GM21528 (cell line): ENCODE measurements at regions not wholly inside any gene's neighbourhood (a gene's known extent, or its start where the extent isn't known, plus 50 kb on each side); places are given as distances from the start of the nearest gene placed in this dataset.
"Not testable (repeated sequence)": the region's sequence is repeated elsewhere in the genome, so short reads cannot be mapped to it uniquely, and the experiment has no call there.

Source experiments
- ATAC-seq: cut with Tn5 transposase; IDR thresholded peaks from one replicate; pipeline ENCODE4 v1.9.1; 2021; ENCODE audit warnings: mild to moderate bottlenecking, moderate library complexity; ENCODE audit not compliant: unreplicated experiment, low FRiP score

GRCh38 chrX:113192418-113192817, 351.8 kb upstream of the AMOT start:
- no peak for ATAC-seq

- no peak for ATAC-seq
These were observed 316.9 kb upstream of the AMOT start for GRCh38 chrX:113157496-113157895.

- ATAC-seq = not testable (repeated sequence)
These were observed 313.7 kb upstream of the AMOT start for GRCh38 chrX:113154315-113154714.

GRCh38 chrX:113136836-113137235, 296.2 kb upstream of the AMOT start:
- no peak for ATAC-seq

DNA sequence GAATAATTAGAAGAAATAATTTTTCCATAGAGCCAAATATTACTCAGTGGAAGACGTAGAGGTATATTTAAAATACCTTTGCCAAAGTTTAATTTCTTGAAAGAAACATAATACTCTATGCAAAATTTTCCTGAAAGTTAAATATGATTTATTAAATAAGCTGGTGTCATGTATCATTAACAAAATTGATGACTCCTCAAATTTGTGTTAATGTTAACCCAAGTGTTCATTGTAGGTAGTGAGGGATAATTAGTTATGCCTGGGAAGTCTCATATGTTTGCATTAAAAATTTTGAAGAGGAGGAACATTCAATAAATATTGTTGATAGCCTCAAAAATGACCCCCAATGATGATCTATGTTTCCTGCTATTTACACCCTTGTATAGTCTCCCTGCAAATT, 292.7 kb upstream of the AMOT start:
- no peak for ATAC-seq

GRCh38 chrX:113124693-113125092, 284.1 kb upstream of the AMOT start:
- ATAC-seq = no peak

DNA sequence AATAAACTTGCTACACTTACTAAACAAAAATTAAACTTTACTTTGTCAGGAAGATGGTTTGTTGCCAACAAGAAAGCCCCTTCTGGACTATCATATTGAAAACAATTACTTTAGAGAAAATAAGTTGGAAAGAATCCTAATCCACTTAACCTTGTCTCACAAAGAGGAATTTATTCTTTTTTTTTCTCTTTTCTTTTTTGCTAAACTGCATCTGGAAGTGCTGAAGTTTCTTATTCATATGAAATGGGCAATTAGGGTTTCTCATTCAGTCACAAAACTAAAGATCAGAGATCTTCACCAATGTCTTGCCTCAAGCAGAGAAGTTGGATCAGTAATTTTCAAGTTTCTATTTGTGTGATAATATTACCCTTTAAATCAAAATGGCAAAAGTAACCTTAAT, 234.9 kb upstream of the AMOT start:
- no peak for ATAC-seq

- no peak for ATAC-seq
These were observed 219.1 kb upstream of the AMOT start for GRCh38 chrX:113059714-113060113.

GRCh38 chrX:113058634-113059033, 218.0 kb upstream of the AMOT start:
- ATAC-seq = no peak

- ATAC-seq = no peak
These were observed 208.3 kb upstream of the AMOT start for GRCh38 chrX:113048896-113049295.

DNA sequence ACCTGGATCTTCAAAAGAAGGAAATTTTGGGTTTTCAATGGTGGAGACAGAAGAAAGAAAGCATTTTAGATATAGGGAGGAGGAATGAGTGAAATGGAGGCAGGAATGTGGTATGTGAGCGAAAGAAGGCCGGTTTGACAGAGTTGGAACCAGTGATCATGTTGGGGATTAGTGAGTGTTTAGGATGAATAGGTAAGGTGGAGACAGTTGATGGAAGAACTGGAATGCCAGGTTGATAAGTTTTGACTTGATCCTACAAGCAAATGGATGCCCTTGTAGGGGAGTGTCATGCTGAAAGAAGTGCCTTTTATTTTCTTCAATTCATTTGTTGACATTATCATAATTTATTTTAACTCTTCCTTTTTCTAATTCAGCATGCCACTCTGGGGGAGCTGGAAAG, 207.8 kb upstream of the AMOT start:
- no peak for ATAC-seq

- no peak for ATAC-seq
These were observed 193.5 kb upstream of the AMOT start for GRCh38 chrX:113033966-113034680.

DNA sequence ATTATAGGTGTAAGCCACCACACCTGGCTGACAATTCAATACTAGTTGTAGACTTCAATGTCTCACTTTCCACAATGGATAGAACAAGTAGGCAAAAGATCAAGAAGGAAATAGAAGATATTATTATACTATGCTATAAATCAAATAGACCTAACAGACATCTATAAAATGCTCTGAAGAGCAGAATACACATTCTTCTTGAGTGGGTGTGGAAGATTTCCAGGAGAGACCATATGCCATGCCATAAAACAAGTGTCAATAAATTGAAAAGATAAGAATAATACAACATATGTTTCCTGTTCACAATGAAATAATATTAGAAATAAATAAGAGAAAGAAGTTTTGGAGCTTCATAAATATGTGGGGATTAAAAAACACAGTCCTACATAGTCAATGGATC, 179.3 kb upstream of the AMOT start:
- ATAC-seq = no peak

DNA sequence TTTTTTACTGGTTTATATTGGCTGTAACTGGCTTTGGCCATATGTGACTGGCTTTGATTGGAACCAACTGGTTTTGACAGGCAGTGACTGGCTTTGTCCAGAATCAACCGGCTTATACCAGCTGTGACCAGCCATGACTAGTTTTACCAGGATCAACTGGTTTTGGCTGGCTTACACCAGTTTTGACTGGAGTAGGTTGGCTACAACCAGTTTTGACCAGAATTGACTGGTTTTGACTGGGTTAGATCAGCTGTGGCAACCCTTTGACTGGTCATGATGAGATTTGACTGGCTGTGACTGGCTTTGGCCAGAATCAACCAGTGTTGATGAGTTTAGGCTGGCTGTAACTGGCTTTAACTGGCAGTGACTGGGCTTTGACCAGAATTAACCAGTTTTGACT, 169.2 kb upstream of the AMOT start:
- ATAC-seq = no peak

GRCh38 chrX:113009029-113009428, 168.4 kb upstream of the AMOT start:
- ATAC-seq = no peak

DNA sequence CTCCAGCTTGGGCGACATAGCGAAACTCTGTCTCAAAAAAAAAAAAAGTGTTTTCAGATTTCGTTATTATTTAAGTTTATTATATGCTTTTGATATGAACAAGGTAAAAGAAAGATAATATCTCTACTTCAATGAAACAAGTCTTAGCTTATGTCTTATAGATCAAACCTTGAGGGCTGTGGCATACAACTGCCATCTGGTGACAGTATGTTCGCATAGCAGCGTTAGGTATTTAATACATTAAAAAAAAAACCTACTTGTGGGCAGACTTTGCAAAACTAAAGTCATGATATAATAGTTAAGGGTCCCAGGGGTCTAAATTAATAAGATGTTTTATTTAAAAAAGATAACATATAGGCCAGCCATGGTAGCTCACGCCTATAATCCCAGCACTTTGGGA, 161.2 kb upstream of the AMOT start:
- no peak for ATAC-seq

DNA sequence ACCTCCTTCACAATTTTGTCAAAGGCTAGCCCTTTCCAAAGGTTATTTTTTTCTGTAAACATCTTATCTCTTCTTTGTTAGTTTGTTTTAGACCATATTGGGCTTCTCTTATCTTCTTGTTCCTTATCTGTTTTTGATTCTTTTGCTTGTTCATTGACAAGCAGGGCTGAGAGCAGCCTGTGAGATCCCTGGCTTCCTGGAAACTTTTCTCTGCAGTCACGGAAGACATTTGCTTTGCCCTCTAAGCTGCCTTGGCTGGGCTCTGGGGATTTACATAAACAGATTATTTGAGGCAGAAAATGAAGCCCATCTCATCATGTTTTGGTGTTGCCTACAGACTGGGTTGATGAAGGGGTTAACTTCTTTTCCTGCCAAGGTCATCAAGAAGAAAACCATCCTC, 157.4 kb upstream of the AMOT start:
- no peak for ATAC-seq

DNA sequence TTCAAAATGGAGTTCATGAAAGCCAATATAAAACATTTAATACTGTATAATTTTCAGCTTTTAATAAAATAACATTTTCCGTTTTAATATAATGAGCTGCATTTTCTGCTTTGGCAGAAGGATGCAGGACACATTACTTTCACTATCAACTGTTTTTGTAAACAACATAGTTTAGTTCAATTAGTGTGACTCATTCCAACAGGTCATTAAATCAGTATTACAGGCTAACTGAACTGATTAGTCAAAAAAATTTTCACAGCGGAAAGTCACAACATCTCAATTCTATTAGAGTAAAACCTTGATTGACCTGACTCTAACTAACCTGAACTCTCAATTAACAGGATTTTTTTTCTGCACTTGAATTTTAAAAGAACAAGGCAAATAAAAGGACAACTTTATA, 151.2 kb upstream of the AMOT start:
- no peak for ATAC-seq

- ATAC-seq = no peak
These were observed 139.2 kb upstream of the AMOT start for GRCh38 chrX:112979879-112980278.

- no peak for ATAC-seq
These were observed 127.9 kb upstream of the AMOT start for GRCh38 chrX:112968351-112969133.

- ATAC-seq = no peak
These were observed 127.3 kb upstream of the AMOT start for GRCh38 chrX:112967903-112968302.

DNA sequence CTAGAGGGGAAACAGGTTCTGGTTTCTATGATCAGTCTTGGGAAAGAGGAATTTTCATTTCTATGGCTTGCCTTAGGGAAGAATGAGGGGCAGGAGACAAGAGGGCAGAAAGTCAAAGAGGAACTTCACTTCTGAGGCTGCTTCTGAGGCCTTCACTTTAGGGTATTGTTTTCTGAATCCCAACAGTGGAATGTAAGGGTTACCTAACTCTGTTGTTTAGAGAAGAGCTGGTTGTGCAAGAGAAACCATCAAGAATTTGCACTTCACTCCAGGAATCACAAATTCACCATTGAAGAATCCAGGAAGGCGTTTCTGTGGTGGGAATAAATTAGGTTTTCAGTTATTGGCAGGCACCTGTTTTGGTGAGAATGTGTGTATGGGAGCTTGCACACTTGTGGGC, 126.7 kb upstream of the AMOT start:
- no peak for ATAC-seq
